ENCODE measurements at regions not wholly inside any gene's neighbourhood (a gene's known extent, or its start where the extent isn't known, plus 50 kb on each side); places are given as distances from the start of the nearest gene placed in this dataset.

GRCh38 chr16:52068447-52069074, 478.4 kb downstream of the TOX3 start:
- no peak overlapping the region for H3K4me2 ChIP-seq (ENCODE audit: low read depth, low read length)
- in situ Hi-C loops (cut with HindIII; ENCODE audit: extremely low pct_ligation_motif_present, low pct_unique_long_range_greater_than_20kb) = loop anchor here (5.0 kb wide), 2 partner anchors 839 to 954 kb away; no protein-coding TSS in a partner anchor
- DNase-seq (ENCODE audit: low spot score) = peak; percentile 35
- H3K9me3 ChIP-seq (ENCODE audit: low read length) = no peaks in the 10 kb centered on the region
- intact Hi-C loops (cut with micrococcal nuclease; ENCODE audit: unreplicated experiment) = loop anchor here (1.0 kb wide), 1 partner anchor 793 kb away; no protein-coding TSS in a partner anchor
- no peaks in the 10 kb centered on the region for H3K27me3 ChIP-seq (ENCODE audit: control insufficient read depth in 1 of 2, insufficient read depth in 2 of 2, low read length in 2 of 2)
- no peaks in the 10 kb centered on the region for H3K36me3 ChIP-seq (replicated peaks in 1 of 2; ENCODE audit: control insufficient read depth in 1 of 2, insufficient read depth in 2 of 2, low read length in 2 of 2)
- no peak overlapping the region for H3K4me3 ChIP-seq (replicated peaks in 1 of 3; ENCODE audit: insufficient read depth in 1 of 3, low read depth in 2 of 3, low read length in 3 of 3)
- no peaks in the 10 kb centered on the region for H3K79me2 ChIP-seq (ENCODE audit: insufficient read depth, low read length)
- no peak overlapping the region for H2AFZ ChIP-seq (ENCODE audit: low read length)
- no peaks in the 10 kb centered on the region for H3K4me1 ChIP-seq (ENCODE audit: insufficient read depth, low read length)
- no peak overlapping the region for H3K27ac ChIP-seq (ENCODE audit: extremely low read length, insufficient read depth, low read length)
- peak; percentile 74 for FAIRE-seq
- ChIA-PET CTCF (ENCODE audit: low intra/inter-chr PET ratio, low total read pairs) (interaction anchor here (0.6 to 5.7 kb wide), 4 partner anchors 123 to 954 kb away, joined by 3 to 53 read pairs (median 18); no protein-coding TSS in a partner anchor), POLR2A (no interaction called here)
- ATAC-seq = peak; percentile 72
- BruUV-seq (replicated peaks) = no TSS peak
- 20% methylated on average over 8 of the region's 8 CpGs for WGBS (ENCODE audit: low lambda C conversion rate)
- no peaks in the 10 kb centered on the region for H4K20me1 ChIP-seq (ENCODE audit: insufficient read depth, low read length)
- H3K9ac ChIP-seq (ENCODE audit: insufficient read depth, low read depth, low read length) = no peak overlapping the region
- TF ChIP-seq SAFB2 (CRISPR knock-in tag; IDR thresholded peaks at IDR 0.05; ENCODE audit: borderline replicate concordance, low read depth) (no peak), SNRNP70 (IDR thresholded peaks at IDR 0.05; ENCODE audit: low read depth, low read length) (no peak), NONO (IDR thresholded peaks at IDR 0.05) (no peak), NONO (CRISPR knock-in tag; conservative IDR thresholded peaks at IDR 0.05) (no peak), BRCA1 (CRISPR knock-in tag; IDR thresholded peaks at IDR 0.05) (no peak), BCLAF1 (IDR thresholded peaks at IDR 0.05) (no peak), ZNF101 (CRISPR knock-in tag; IDR thresholded peaks at IDR 0.05; ENCODE audit: borderline replicate concordance, low read depth) (no peak), PPARG (CRISPR knock-in tag; conservative IDR thresholded peaks at IDR 0.05) (no peak), ZNF205 (CRISPR knock-in tag; IDR thresholded peaks at IDR 0.05) (no peak), ZNF160 (CRISPR knock-in tag; IDR thresholded peaks at IDR 0.05) (no peak), CBX5 (CRISPR knock-in tag; IDR thresholded peaks at IDR 0.05; ENCODE audit: borderline replicate concordance) (no peak), CTCF (CRISPR knock-in tag; IDR thresholded peaks at IDR 0.05) (peak; percentile 80), RAD21 (CRISPR knock-in tag; IDR thresholded peaks at IDR 0.05) (peak; percentile 55; the same call in 1 of the 2 replicates), ATF5 (CRISPR knock-in tag; IDR thresholded peaks at IDR 0.05; ENCODE audit: low read depth) (no peak), PCBP2 (optimal IDR thresholded peaks at IDR 0.05; ENCODE audit: low read depth, low read length, poor library complexity, severe bottlenecking) (no peak), HMGXB4 (CRISPR knock-in tag; IDR thresholded peaks at IDR 0.05; ENCODE audit: borderline replicate concordance in 1 of 2, low read depth in 1 of 2) (0 out of 4 replicates have a peak, but pooled peaks of 1 of the 2 experiments have one; percentile 16), HDAC6 (IDR thresholded peaks at IDR 0.05; ENCODE audit: low read depth, low read length) (no peak)
